AG04450 (cell line): ENCODE measurements at regions not wholly inside any gene's neighbourhood (a gene's known extent, or its start where the extent isn't known, plus 50 kb on each side); places are given as distances from the start of the nearest gene placed in this dataset.

Experiments used
- CTCF ChIA-PET: fragments of 300-600, 350-600 bp; formaldehyde crosslinking; extraction: SDS; loops from one replicate; lab custom pipeline; 2022; ENCODE audit warnings: antibody characterized with exemption, inconsistent platforms; lab: Charles Lee
- POLR2A ChIA-PET: fragments of 350-600 bp; formaldehyde crosslinking; extraction: SDS; loops from one replicate; lab custom pipeline; 2021; ENCODE audit warnings: antibody characterized with exemption, inconsistent platforms; lab: Yijun Ruan, JAX
- DNase-seq: peaks from one replicate; pipeline ENCODE4 v3.0.0-alpha.2; 2011; ENCODE audit warnings: low read depth, low spot score
- H3K27ac ChIP-seq: one replicate; pipeline ENCODE4 v1.5.1; 2012; ENCODE audit warnings: low read depth, low read length, control low read depth
- H3K27me3 ChIP-seq: one replicate; pipeline ENCODE4 v1.6.0; 2012; ENCODE audit warnings: low read length; ENCODE audit not compliant: control insufficient read depth, insufficient read depth
- H3K4me3 ChIP-seq: 2 replicates; pipeline ENCODE4 v1.5.1; 2011; ENCODE audit warnings: mild to moderate bottlenecking, low read depth, low read length, control low read depth
- H3K9me3 ChIP-seq: 2 replicates; pipeline ENCODE4 v1.5.1; 2012; ENCODE audit warnings: low read length; ENCODE audit not compliant: control insufficient read depth, insufficient read depth
- CTCF ChIP-seq: IDR thresholded peaks from 2 replicates; pipeline ENCODE4 v1.5.1; 2011; ENCODE audit warnings: low read depth, low read length, control low read depth, inconsistent platforms

GRCh38 chr16:65224471-65224870, 102.6 kb upstream of the CDH11 start:
- POLR2A ChIA-PET: no interaction called here
- CTCF ChIA-PET: no interaction called here

GRCh38 chr16:65223335-65223734, 101.5 kb upstream of the CDH11 start:
- TF ChIP-seq CTCF: no peak

More at GRCh38 chr16:65224471-65224870, 102.6 kb upstream of the CDH11 start:
- H3K9me3 ChIP-seq: no peaks in the 10 kb centered on the region
- TF ChIP-seq CTCF: no peak
- H3K27ac ChIP-seq: no peak overlapping the region
- H3K27me3 ChIP-seq: peaks cover 2% of the 10 kb centered on the region
- DNase-seq: no peak
- H3K4me3 ChIP-seq: no peak overlapping the region

GRCh38 chr16:65222536-65222935, 100.7 kb upstream of the CDH11 start:
- H3K4me3 ChIP-seq: no peak overlapping the region
- TF ChIP-seq CTCF: no peak

More at GRCh38 chr16:65223335-65223734, 101.5 kb upstream of the CDH11 start:
- Histone ChIP-seq H3K27ac (no peak overlapping the region), H3K4me3 (no peak overlapping the region), H3K27me3 (peaks cover 2% of the 10 kb centered on the region), H3K9me3 (no peaks in the 10 kb centered on the region)
- ChIA-PET POLR2A (no interaction called here), CTCF (no interaction called here)
- DNase-seq: no peak

GRCh38 chr16:65222049-65222448, 100.2 kb upstream of the CDH11 start:
- Histone ChIP-seq H3K4me3 (no peak overlapping the region), H3K27me3 (peaks cover 2% of the 10 kb centered on the region), H3K27ac (no peak overlapping the region), H3K9me3 (no peaks in the 10 kb centered on the region)
- CTCF ChIA-PET: no interaction called here
- POLR2A ChIA-PET: no interaction called here
- TF ChIP-seq CTCF: no peak
- DNase-seq: no peak

More at GRCh38 chr16:65222536-65222935, 100.7 kb upstream of the CDH11 start:
- Histone ChIP-seq H3K27ac (no peak overlapping the region), H3K27me3 (peaks cover 2% of the 10 kb centered on the region), H3K9me3 (no peaks in the 10 kb centered on the region)
- CTCF ChIA-PET: interaction anchor here (0.6 kb wide), 1 partner anchor 1609 kb away, joined by 8 read pairs; no protein-coding TSS in a partner anchor
- DNase-seq: no peak
- POLR2A ChIA-PET: no interaction called here

GRCh38 chr16:65219786-65220185, 97.9 kb upstream of the CDH11 start:
- CTCF ChIA-PET: no interaction called here

More at GRCh38 chr16:65219786-65220185, 97.9 kb upstream of the CDH11 start:
- no peak overlapping the region for H3K4me3 ChIP-seq
- DNase-seq: no peak
- no peaks in the 10 kb centered on the region for H3K27me3 ChIP-seq
- POLR2A ChIA-PET: no interaction called here
- TF ChIP-seq CTCF: no peak
- no peak overlapping the region for H3K27ac ChIP-seq
- no peaks in the 10 kb centered on the region for H3K9me3 ChIP-seq
